Dendritic cell treated with granulocyte-macrophage colony-stimulating factor and Interleukin-4, amounts not matched to agents 40 ng/mL and 50 ng/mL, for 4 days (primary cell): ENCODE measurements at regions not wholly inside any gene's neighbourhood (a gene's known extent, or its start where the extent isn't known, plus 50 kb on each side); places are given as distances from the start of the nearest gene placed in this dataset.

Source experiments
- H3K27ac Mint-ChIP-seq: one replicate; pipeline ENCODE4 v1.8.0; 2022; ENCODE audit warnings: mild to moderate bottlenecking, mixed read lengths
- H3K27me3 Mint-ChIP-seq: one replicate; pipeline ENCODE4 v1.8.0; 2022; ENCODE audit warnings: mild to moderate bottlenecking, mixed read lengths
- H3K36me3 Mint-ChIP-seq: one replicate; pipeline ENCODE4 v1.8.0; 2022; ENCODE audit warnings: low read depth, mixed read lengths
- H3K4me1 Mint-ChIP-seq: one replicate; pipeline ENCODE4 v1.8.0; 2022; ENCODE audit warnings: low read depth, mixed read lengths
- H3K4me3 Mint-ChIP-seq: one replicate; pipeline ENCODE4 v1.8.0; 2022; ENCODE audit warnings: mild to moderate bottlenecking, moderate library complexity, mixed read lengths
- H3K9me3 Mint-ChIP-seq: one replicate; pipeline ENCODE4 v1.8.0; 2022; ENCODE audit warnings: mixed read lengths
- intact Hi-C: fragments of 100-400 bp; cut with micrococcal nuclease; formaldehyde crosslinking; loops from one replicate; pipeline ENCODE4 v1.15.0; 2022

DNA sequence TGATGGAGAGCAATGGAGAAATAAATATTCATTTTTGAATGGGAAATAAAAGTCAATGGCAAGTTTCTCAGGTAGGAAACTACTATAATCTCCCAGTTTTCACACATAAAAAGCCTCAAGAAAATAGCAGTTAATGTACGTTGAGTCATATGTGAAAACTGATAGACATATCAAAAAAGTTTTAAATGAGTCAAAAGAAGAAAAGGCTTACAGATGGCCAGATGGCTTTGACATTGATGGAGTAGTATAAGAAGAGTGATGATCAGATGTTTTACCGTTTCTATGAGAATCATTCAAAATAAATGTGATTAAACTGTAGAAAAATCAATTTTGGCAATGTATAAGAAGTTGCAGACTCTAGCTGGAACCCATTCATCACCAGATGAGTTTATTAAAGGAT is 97.8 kb downstream of the LLPH start:
- Mint-ChIP-seq H3K4me3 (no peak overlapping the region), H3K4me1 (no peaks in the 10 kb centered on the region), H3K27me3 (peaks cover 1% of the 10 kb centered on the region), H3K36me3 (no peaks in the 10 kb centered on the region), H3K9me3 (no peaks in the 10 kb centered on the region), H3K27ac (no peak overlapping the region)
- intact Hi-C loops = no loop called here

DNA sequence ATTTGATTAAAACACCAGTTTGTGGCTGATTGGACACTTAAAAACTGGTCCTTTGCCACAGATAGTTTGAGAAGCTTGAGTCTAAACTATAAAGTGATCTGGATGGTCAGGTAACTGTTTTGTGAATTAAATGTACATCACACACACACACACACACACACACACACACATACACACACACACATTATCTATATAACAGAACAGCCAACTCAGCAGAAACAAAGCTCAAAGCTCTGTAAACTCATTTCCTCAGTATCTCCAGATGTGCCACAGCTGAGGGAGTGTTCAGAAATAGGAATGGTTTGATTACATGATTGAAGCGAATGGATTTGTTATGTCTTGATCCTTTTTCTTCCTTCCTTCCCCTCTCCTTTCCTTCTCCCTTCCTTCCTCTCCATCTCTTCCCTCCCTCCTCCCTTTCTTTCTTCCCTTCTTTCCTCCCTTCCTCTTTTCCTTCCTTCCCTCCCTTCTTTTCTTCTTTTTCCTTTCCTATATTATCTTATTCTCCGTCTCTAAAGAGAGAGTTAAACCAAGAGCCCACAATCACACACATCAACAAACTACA is 100.3 kb downstream of the LLPH start:
- H3K9me3 Mint-ChIP-seq = no peaks in the 10 kb centered on the region
- no peak overlapping the region for H3K27ac Mint-ChIP-seq
- no peaks in the 10 kb centered on the region for H3K4me1 Mint-ChIP-seq
- H3K4me3 Mint-ChIP-seq = no peak overlapping the region
- peaks cover 1% of the 10 kb centered on the region for H3K27me3 Mint-ChIP-seq
- H3K36me3 Mint-ChIP-seq = no peaks in the 10 kb centered on the region
- intact Hi-C loops = no loop called here

DNA sequence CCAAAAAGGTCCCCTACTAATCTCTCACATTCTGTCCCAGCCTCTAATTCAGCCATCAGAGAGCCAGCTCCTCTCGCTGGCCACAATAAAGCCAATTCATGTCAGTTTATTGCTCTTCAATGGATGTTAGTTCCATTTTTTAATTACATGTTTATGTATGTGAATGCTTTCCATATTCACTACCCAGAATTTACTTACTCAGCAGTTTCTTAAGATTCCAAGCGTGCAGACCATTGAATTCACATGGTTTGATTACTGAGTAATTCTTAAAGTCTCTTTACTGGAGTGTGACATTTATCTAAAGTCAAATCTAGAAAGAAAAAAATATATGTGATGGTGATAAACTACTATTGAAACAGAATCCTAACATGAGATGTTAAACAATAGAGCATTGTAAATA is 102.2 kb downstream of the LLPH start:
- H3K36me3 Mint-ChIP-seq = no peaks in the 10 kb centered on the region
- no peaks in the 10 kb centered on the region for H3K9me3 Mint-ChIP-seq
- intact Hi-C loops = no loop called here

DNA sequence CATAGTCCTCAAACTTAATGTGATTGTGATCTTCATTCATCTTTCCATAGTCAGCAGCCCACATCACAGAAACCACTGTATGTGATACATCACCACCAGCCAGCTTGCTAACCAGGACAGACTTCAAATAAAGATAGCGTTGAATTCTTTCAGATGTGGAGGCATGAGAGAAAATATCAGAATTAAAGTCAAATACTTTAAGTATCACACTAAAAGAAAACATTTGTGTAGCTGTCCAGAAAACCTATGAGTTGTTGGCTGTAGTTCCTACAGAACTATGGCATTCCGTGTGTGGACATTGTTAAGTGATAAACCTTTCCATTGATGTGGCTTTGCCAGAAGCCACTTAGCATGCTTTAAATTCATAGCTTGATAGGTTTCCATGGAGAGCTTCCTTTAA is 105.1 kb downstream of the LLPH start:
- intact Hi-C loops = no loop called here
- Mint-ChIP-seq H3K9me3 (no peaks in the 10 kb centered on the region), H3K27me3 (no peaks in the 10 kb centered on the region), H3K4me3 (no peak overlapping the region), H3K36me3 (no peaks in the 10 kb centered on the region), H3K4me1 (no peaks in the 10 kb centered on the region), H3K27ac (no peak overlapping the region)

More for the DNA sequence above, 102.2 kb downstream of the LLPH start:
- no peak overlapping the region for H3K4me3 Mint-ChIP-seq
- H3K4me1 Mint-ChIP-seq = no peaks in the 10 kb centered on the region
- peaks cover 1% of the 10 kb centered on the region for H3K27me3 Mint-ChIP-seq
- no peak overlapping the region for H3K27ac Mint-ChIP-seq

DNA sequence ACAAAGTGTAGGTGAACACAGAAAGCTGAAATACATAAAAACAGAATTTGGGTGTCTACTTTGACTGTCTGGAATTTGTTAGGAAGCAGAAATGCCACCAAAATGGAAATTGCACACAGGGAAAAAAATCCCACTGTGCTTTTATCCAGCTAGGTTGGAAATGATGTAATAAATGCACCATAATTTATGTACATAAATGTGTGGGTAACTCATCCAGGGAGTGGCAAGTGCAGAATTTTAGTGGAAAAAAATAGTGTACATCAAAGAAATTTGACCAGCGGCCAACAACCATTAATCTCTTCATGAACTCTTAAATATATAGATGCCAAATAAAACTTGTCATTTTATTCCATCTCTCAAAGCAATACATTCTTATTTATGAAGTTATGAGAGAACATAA is 105.6 kb downstream of the LLPH start:
- H3K9me3 Mint-ChIP-seq = no peaks in the 10 kb centered on the region
- no peaks in the 10 kb centered on the region for H3K4me1 Mint-ChIP-seq
- H3K27me3 Mint-ChIP-seq = no peaks in the 10 kb centered on the region
- intact Hi-C loops = no loop called here
- no peak overlapping the region for H3K27ac Mint-ChIP-seq
- no peak overlapping the region for H3K4me3 Mint-ChIP-seq
- H3K36me3 Mint-ChIP-seq = no peaks in the 10 kb centered on the region

DNA sequence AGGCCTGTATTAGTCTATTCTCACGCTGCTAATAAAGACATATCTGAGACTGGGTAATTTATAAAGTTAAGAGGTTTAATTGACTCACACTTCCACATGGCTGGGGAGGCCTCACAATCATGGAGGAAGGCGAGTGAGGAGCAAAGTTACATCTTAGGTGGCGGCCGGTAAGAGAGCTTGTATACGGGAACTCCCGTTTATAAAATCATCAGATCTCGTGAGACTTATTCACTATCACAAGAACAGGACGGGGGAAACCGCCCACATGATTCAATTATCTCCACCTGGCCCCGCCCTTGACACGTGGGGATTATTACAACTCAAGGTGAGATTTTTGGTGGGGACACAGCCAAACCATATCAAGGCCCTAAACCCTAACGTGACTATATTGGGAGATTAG is 110.1 kb downstream of the LLPH start:
- intact Hi-C loops = no loop called here
- Mint-ChIP-seq H3K9me3 (no peaks in the 10 kb centered on the region), H3K36me3 (no peaks in the 10 kb centered on the region), H3K27ac (no peak overlapping the region), H3K27me3 (no peaks in the 10 kb centered on the region), H3K4me1 (no peaks in the 10 kb centered on the region), H3K4me3 (no peak overlapping the region)

DNA sequence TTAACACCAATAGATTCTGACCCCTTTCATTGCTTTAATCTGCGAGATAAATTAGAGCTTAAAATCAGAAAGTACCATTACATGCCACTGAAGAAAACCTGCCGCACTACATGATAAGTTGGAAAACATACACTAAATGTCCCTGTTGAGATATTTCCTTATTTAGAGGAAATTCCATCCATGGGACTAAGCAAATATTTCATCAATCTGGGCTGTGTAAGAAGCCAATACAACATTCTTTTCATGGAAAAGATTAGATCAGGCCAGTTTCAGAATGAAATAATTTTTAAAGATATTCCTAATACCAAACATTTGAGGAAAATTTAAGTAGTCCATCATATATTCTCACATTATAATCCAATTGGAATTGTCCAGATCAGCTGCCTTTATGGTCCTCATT is 112.8 kb downstream of the LLPH start:
- no peaks in the 10 kb centered on the region for H3K4me1 Mint-ChIP-seq
- intact Hi-C loops = no loop called here
- no peaks in the 10 kb centered on the region for H3K27me3 Mint-ChIP-seq
- no peak overlapping the region for H3K4me3 Mint-ChIP-seq
- H3K9me3 Mint-ChIP-seq = no peaks in the 10 kb centered on the region
- H3K27ac Mint-ChIP-seq = no peak overlapping the region
- no peaks in the 10 kb centered on the region for H3K36me3 Mint-ChIP-seq
